Upper lobe of left lung (tissue), 4 donors: ENCODE measurements at regions not wholly inside any gene's neighbourhood (a gene's known extent, or its start where the extent isn't known, plus 50 kb on each side); places are given as distances from the start of the nearest gene placed in this dataset.
"Not testable (repeated sequence)": the region's sequence is repeated elsewhere in the genome, so short reads cannot be mapped to it uniquely, and the experiment has no call there.

Source experiments
- EP300 ChIP-seq, 4 donors: sonication (generic); formaldehyde crosslinking; IDR thresholded peaks; one replicate each; pipeline ENCODE4 v1.5.1; 2017; ENCODE audit warnings: antibody characterized with exemption in 4 of 4, control low read depth in 2 of 4
- POLR2AphosphoS5 ChIP-seq, 2 donors: sonication (generic); formaldehyde crosslinking; IDR thresholded peaks; one replicate each; pipeline ENCODE4 v1.5.1; 2017; ENCODE audit warnings: antibody characterized with exemption in 2 of 2

DNA sequence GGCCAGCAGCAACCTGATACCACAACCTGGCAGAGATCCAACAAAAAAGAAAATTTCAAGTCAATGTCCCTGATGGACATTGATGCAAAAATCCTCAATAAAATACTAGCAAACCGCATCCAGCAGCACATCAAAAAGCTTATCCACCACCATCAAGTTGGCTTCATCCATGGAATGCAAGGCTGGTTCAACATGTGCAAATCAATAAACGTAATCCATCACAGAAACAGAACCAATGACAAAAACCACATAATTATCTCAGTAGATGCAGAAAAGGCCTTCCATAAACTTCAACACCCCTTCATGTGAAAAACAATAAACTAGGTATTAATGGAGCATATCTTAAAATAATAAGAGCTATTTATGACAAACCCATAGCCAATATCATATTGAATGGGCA, 1000.9 kb upstream of the CDH18 start:
- TF ChIP-seq POLR2AphosphoS5, EP300 (IDR thresholded peaks at IDR 0.05): not testable (repeated sequence)
